NCI-H1436 (cell line): ENCODE measurements at regions not wholly inside any gene's neighbourhood (a gene's known extent, or its start where the extent isn't known, plus 50 kb on each side); places are given as distances from the start of the nearest gene placed in this dataset.

Experiments used
- DNase-seq: peaks from one replicate; lab custom pipeline; 2025; lab: John Stamatoyannopoulos, UW

DNA sequence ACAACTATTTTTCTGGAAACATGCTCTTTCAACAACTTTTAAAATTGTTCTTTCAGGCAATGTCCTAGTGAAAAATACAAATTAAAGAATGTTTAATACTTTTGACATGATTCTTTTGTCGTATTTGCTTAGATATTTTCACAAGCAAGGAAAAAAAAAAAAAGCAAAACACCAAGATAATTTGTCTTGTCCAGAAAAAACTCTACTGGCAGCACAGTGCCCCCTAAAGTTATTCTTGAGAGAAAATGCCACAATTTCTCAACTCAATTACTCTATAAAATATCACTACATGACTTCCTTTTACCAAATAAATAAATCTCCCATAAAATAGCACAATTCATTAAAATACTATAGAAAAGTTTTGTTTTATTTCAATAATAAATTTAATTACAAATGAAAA is 652.5 kb upstream of the EPHA7 start:
- DNase-seq = no peak

DNA sequence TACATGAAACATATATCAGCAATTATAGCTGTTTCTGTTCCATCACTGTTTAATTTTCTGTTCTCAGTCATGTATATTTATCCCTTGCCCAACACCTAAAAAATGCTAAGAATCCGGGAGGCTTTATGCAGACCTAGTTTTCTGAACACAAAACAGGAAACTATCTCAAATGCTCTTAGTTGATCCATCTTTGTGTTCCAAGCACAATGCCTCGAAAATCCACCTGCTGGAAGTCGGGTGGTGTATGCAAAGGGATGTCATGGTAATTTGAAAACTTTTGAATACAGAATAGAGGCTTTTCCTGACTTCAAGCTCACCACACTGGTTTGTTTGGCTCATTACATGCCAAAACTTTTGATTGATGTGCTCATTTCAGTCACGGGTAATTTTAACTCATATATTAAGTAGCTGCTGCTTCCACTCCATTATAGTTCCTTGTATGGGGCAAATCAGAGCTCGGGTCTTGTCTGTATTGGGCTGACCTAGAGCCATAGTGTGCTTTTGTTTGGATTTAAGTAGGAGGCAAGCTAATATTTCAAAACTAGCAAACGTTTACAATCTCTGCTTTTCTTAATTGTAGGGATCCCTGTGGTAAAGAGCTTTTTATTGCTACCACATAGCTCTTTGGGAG is 646.5 kb upstream of the EPHA7 start:
- no peak for DNase-seq

DNA sequence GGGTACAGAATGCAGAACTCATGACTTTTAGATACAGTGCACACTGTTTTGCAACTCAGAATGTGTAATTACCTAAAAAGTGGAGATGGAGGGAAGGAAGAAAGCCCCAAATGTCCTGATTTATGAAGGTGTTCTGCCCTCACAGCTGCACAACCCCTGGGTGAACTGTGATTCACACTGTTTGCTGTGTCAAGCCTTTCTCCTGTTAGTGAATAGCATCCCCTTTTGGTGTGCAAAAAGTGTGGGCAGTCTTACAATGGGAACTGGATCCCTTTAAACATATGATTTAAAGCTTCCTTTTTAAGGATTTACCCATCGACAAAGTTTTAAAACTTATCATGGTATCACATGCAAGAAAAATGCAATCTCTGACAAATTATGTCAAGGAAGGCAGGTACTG is 633.4 kb upstream of the EPHA7 start:
- DNase-seq = no peak

DNA sequence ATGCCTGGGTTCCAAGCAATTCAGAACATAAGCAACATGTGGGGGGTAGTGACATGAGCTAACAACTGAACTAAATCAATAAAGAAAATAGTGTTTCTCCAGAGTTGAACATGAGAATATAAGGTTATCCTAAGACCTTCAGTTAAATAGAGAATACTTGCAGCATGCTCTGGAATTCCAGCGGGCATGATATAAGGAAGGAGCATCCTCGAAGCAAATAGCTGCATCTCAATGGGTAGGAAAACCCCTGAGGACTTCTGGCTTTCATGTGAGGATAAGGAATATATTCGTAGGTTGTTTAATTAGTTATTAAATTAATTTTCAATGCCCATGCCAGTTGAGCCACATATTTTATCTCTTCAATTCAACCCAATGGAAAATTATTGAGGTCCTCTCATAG is 631.2 kb upstream of the EPHA7 start:
- no peak for DNase-seq

DNA sequence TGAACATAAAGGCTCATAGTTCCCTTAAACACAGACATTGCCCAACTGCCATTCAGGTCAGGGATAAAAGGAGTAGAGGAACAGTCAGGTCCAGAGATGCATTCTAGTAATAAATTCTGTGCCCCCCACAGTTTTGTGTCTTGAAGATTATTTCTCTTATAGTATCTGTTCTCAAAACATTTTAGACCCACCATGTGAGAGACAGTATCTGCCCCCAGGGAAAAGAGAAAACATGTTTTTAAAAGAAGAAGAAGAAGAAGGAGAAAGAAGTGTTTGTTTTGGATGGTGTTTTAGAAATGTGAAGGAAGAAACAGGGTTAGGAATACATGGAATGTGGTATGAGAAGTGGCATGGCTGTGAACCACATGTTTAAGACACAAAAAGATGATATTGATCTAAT is 629.6 kb upstream of the EPHA7 start:
- DNase-seq = no peak

DNA sequence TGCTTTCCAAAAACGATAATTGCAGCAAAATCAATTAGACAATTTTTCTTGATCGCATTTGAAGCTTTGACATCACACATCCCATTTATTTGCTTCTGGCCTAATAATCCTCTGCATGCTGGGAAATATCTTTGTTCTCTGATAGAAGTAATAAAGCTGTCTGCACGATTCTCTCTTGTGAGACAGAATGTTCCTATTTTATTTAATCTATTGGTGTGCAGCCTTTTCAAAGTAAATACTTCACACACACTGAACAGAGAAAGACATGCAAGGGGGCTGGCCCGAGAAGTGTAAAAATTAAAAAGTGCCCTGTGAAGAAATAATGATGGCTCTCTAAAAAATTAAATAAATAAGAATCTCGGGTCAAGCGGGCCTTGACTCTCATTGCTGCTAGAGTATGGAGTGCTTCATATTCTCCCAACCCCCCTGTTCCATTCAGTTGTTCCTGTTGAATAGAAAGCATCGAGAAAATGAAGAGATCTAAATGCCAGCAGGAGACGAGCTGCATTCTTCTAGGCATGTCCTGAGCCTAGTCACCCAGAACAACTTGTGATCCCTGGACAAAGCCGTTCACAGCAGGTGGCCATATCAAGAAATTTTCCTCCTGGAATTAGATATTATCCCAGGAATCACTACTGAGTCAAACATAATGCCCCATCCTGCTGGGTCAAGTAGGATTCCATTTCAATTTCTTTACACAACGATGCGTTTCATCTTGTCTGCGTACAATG is 625.9 kb upstream of the EPHA7 start:
- no peak for DNase-seq

DNA sequence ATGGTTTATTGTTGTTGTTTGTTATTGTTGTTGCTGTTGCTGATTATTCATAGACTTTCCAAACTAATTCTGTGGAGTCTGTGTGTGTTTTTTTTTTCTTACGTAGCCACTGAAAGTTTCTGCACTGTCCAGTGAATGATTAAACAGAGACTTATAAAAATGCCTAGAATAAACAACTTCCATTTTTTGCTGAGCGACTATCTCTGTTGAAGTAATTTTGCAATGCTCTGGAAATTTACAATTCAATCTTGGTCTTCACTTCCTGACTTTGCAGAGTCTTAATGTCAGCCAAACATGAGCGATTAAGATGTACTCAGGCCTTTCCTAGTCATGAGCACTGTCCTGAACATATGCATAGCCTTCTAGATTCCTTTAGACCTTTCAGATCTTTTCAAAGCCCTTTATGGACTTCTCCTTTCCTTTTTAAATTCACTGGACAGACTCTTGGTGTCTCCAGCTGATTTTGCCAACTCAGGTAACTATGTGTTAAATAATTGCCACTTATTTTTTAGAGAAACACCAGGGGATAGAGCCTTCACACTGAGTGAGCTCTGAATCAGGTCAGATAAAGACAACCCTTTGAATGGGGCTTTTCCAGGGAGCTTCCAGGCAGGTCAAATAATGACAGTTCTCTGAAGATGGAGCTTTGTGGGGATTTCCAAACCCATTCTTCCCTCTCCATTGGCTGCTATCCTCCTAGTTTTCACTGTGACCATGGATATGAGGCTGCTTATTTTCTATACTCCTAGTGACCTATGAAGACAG is 622.8 kb upstream of the EPHA7 start:
- no peak for DNase-seq

DNA sequence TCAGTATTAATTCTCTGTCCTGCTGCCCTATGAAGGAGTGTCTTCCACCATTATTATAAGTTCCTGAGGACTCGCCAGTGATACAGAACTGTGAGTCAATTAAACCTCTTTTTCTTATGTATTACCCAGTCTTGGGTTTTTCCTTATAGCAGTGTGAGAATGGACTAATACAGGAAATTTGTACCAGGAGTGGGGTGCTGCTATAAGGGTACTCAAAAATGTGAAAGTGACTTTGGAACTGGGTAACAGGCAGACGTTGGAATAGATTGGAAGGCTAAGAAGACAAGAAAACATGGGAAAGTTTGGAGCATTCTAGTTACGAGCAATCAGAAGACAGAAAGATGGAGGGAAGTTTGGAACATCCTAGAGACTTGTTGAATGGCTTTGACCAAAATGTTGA is 616.7 kb upstream of the EPHA7 start:
- no peak for DNase-seq

DNA sequence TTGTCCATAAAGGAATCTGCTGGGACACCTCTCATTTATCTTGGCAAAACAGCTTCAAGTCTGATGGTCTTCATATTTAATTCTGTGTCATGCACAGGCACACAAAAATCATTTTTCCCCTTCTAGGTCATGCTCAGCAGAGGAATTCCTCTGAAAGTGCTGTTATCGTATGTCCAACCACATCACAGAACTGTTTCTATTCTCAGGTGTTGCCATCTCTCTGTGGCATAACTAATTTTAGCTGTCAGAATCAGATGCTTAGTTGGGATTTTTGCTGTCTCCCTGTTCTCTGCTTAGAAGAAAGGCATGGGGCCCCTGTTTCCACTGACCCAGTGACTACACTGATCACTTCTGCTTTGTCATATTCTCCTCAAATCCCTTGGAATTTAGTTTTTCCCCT is 608.0 kb upstream of the EPHA7 start:
- no peak for DNase-seq

DNA sequence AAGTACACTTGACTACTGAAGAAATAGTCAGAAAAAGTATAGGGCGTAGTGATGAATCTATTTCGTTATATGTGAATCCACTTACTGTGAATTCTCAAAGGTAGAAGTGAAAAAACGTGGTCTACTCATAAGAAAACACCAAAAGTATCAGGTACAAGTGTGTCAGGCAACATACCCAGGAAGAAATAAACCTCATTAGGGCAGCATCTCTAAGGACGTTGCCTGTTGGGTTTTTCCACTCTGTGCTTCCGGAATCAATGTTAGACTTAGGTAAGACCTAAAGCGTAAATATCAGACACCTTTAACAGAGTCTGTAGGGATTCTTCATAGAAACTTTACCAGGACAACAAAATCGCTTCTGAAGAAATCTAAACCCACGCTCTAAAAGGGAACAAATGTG is 607.2 kb upstream of the EPHA7 start:
- no peak for DNase-seq

DNA sequence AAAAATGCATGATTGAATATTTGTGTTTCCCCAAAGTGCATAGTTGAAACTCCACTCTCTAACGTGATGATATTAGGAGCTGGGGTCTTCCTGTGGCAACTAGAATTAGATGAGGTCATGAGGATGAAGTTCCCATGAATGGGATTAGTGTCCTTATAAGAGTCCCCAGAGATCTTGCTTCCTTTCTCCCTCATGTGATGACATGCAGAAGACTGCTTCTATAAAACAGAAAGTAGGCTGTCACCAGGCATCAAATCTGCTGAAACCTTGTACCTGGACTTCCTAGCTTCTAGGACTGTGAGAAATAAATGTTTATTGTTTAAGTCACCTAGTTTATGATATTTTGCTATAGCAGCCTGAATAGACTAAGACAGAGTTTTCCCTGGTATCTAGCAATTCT is 586.5 kb upstream of the EPHA7 start:
- DNase-seq = no peak

DNA sequence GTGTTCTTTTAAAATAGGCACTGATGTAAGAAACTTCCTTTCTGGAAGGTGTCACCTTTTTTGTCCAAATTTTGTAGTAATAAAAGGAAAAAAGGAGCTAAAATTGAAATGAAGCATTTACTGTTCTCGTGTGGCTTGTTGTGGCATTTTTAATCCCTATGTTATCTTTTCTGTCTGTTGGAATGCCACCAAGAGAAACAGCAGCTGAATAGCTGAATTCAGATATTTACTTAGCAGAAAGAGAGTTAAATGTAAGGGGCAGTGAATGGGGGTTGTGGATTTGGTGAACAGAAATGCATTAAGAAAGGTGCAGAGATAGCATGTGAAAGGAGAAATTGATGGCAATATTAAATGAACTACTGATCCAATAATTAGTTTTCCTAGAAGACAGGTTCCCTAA is 573.6 kb upstream of the EPHA7 start:
- DNase-seq = no peak

DNA sequence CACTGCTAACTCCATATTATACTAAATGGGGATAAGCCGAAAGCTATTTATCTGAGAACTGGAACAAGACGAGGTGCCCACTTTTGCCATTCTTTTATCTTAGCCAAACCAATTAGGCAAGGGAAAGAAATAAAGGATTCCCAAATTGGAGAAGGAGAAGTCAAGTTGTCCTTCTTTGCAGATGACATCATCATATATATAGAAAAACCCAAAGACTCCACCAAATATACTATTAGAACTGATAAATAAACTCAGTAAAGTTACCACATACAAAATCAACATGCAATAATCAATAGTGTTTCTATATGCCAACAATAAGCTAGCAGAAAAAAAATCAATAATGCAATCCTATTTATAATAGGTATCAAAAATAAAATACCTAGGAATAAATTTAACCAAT is 570.3 kb upstream of the EPHA7 start:
- no peak for DNase-seq

DNA sequence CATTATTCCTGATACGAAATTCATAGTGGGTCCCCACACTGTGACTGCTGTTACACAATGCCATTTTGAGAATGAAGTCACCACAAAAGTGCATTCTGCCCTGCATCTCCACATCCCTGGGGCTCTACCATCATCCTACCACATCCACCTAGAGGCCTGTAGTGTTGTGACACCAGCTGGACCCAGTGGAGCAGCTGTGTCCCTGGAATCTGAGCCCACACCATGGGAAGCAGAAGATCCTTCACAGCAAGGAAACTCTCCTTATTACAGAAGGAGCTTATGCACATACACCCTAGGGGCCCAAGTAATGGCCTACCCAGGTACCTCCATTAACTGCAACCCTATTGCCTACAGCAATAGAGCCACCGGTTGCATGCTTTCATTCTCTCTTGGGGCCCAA is 566.6 kb upstream of the EPHA7 start:
- DNase-seq = no peak

DNA sequence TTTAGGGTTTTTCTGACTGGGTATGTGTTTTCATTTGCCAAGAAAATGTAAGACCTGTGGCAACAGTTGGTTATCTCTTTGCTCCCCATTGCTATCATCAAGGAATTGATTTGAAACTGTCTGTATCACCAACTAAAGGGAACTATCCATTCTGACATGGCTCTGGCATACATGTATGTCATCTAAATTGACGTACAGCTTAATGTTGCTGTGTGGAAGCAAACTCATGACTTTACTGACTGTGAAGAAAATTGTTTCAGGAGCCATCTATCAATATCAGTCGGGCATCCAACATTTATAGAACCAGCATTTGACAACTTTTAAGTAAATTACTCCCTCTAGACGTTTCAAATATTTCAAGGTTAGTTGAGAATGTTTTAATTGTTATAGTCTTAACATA is 555.8 kb upstream of the EPHA7 start:
- DNase-seq = no peak

DNA sequence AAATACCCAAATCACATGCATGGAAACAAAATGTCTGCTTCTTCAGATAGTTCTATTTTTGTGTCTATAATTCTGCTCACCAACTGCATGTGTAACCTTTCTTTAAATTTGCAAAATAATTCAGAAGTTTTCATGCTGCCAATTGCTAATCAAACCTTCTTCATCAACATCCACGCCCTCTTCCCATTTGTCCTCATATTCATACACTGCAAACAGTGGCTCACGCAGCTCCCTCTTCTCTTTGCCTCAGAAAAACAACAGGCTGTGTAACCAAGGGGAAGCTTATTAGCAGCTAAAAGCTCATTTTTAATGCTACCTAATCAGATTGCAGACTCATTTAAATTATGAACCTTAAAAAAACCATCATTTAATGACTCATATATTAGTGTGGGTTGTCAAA is 555.0 kb upstream of the EPHA7 start:
- no peak for DNase-seq

DNA sequence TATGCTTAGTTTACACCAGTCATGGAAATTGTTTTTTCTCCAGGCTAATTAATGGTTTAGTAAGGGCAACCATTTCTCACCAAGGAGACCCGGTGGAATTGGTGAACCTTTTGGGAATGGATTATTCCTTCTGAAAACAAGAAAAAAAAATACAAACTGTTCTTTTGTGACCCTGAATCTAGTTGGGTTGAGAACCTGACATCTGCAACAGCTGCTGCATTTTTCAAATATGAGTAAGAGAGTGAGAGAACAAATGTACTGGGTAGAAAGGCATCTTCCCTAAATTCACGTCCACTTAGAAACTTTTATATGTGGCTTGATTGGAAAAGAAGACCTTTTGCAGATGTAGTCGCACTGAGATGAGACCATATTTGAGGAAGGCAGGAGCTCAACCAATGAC is 553.4 kb upstream of the EPHA7 start:
- DNase-seq = no peak

DNA sequence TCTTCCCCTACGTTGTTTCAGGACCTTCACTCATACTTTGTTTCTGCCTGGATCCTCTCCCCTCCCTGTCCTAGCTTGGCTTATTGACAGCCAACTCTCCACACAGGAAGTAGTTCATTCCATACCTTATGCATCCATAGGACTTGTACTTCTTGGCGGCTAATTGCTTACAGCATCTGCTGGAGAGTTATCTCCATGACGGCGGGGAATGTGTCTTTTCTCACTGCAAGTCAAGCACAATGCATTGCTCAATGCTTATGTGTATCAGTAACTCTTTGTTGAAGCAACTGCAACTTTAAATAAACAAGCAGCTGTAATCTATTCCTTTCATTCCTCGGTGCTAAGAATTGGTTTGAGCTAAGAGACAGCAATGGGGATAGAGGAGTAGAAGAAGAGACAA is 551.3 kb upstream of the EPHA7 start:
- DNase-seq = no peak

DNA sequence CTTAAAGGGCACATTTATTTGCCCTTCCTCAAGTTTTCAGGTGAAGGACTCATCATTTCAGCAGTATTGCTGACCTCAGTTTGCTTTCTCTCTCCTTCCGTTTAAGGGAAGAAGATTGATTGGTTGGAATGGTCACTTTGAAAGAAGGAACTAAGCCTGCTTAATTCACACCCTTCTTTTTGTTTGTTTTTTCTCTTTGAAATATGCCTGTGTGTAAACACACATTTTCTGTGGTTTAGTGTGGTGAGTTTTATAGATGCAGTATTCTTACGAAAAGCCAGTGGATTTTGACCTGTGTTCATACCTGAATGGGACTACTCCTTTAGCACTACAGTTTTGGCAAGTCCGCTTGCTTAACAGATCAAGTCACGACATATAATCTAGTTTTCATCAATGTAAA is 548.8 kb upstream of the EPHA7 start:
- DNase-seq = no peak

DNA sequence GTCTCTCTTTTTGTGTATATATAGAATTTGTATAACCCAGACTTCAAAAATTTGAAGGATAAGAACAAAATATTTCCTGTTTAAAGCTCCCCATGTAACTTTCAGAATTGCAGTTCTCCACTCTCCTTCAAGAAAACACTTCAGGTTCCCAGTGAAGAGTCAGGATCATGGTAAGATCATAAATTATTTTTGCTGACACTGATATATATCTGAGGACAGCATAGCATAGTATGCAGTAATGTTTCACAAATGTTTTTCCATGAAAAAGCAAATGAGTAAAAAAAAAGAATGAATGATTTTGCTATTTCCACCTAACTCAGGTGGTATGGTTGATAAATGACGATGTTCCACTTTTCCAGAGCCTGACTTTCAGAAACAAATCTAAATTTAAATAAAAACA is 545.6 kb upstream of the EPHA7 start:
- DNase-seq = no peak

DNA sequence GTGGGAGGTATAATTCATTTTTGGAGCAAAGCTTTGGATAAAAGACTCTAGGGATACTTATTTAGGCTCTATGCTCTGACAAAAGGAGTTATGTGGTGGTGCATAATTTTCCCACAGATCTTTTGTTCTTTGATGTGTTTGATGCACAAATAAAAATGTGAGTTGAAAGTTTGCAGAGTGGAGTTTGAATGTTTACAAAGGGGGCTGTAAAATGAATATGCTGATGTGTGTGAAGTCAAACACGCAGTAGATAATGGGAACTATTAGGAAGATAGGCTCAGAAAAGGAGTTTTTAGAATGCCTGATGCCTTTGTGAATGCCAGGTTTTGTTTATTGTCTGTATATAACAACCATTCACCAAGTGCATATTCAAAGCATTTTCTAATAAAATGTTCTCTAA is 545.0 kb upstream of the EPHA7 start:
- no peak for DNase-seq

DNA sequence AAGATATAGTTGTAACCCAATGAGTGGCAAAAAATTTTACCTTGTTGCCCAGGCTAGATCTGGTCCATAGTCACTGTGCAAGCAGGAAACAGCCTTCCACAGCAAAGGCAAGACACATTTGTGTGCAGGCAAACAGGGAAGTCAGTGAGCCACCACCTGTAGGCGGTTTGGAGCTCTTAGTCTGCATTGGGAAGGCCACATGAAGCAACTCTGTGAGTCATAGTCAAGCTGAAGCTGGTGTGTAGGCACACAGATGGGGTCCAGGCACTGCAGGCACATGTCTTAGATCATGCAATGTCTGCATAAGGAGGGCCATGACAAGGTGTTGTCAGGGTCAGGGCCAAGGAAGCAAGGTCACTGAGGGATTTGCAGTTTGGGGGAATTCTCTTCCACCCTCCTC is 543.2 kb upstream of the EPHA7 start:
- no peak for DNase-seq

DNA sequence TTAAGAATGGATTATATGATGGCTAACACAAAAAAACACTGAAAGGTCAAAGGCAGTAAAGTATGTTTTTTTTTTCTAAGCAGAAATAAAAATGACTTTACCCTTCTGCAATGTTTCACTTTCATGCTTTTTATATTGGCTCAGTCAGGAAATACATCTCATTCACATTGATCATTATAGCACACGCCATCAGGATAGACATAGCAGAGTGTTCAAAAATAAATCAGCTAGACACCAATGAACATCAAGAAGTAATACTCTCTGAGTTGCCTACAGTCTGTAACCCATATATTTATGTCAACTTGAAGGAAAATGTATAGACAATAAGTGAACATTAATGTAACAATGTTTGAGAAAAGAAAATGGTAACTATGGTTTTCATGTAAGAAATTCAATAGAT is 535.2 kb upstream of the EPHA7 start:
- no peak for DNase-seq

DNA sequence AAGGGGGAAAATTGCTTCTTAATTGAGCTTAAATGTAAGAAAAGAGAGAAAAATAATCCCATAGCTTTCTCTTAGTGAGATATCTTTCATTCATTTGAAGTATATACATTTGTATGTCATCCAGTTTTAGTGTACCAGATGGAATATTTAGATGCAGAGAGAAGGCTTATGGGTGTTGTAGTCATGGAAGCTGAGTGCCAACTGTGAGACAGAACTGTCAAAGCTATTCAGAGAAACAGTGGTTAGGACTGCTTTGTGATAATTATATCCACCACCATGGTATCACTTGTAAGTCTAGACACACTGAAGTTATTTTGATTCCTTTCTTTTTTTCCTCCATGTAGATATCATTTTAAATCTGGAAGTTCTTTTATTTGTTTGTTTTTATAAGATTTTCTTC is 524.3 kb upstream of the EPHA7 start:
- no peak for DNase-seq
